ENCODE measurements at regions not wholly inside any gene's neighbourhood (a gene's known extent, or its start where the extent isn't known, plus 50 kb on each side); places are given as distances from the start of the nearest gene placed in this dataset.

DNA sequence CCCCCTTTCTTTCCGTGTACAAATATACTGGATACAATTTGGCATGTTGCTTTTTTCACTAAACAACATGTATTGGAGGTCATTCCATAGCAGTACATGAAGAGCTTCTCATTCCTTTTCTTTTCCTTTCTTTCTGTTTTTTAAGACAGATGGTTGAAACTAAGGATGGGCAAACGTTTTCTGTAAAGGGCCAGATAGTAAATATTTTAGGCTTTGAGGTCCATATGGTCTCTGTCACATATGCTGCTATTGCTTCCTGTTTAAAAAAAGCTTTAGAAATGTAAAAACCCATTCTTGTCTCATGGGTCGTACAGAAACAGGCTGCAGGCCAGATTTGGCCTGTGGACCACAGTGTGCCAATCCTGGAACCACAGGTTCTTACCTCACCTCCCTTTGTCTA is 160.1 kb downstream of the ACER2 start:
- Histone ChIP-seq H3K27ac (no peak overlapping the region), H3K4me3 (no peak overlapping the region), H3K9me3 (no peaks in the 10 kb centered on the region), H3K36me3 (no peaks in the 10 kb centered on the region), H3K27me3 (no peaks in the 10 kb centered on the region), H3K4me1 (no peaks in the 10 kb centered on the region)
- no peak for DNase-seq
- intact Hi-C loops (cut with DNase I; ENCODE audit: low total_unique reads) (no loop called here), in situ Hi-C loops (cut with MboI; ENCODE audit: low pct_ligation_motif_present in 1 of 4, low pct_unique_long_range_greater_than_20kb in 1 of 4, low sequenced_read_pairs in 3 of 4) (no loop called here)
- WGBS, 2 donors (ENCODE audit: low coverage in 1 of 2) = 27 to 47% methylated on average over 3 of the region's 3 CpGs
- TF ChIP-seq EP300 (IDR thresholded peaks at IDR 0.05; ENCODE audit: low read depth) (no peak), CTCF (IDR thresholded peaks at IDR 0.05) (no peak), POLR2A (IDR thresholded peaks at IDR 0.05) (no peak), POLR2AphosphoS5 (IDR thresholded peaks at IDR 0.05) (no peak)

GRCh38 chr9:19564396-19565061 is 155.7 kb downstream of the ACER2 start:
- H3K27me3 ChIP-seq = no peaks in the 10 kb centered on the region
- in situ Hi-C loops (cut with MboI; ENCODE audit: low pct_ligation_motif_present in 1 of 4, low pct_unique_long_range_greater_than_20kb in 1 of 4, low sequenced_read_pairs in 3 of 4) = no loop called here
- intact Hi-C loops (cut with DNase I; ENCODE audit: low total_unique reads) = no loop called here
- DNase-seq = no peak
- no peak overlapping the region for H3K27ac ChIP-seq
- H3K4me1 ChIP-seq = no peaks in the 10 kb centered on the region
- no peak overlapping the region for H3K4me3 ChIP-seq
- no peaks in the 10 kb centered on the region for H3K9me3 ChIP-seq
- no peaks in the 10 kb centered on the region for H3K36me3 ChIP-seq
- WGBS, 2 donors (ENCODE audit: low coverage in 1 of 2) = 71 to 74% methylated on average over 3 of the region's 3 CpGs
- no peak for TF ChIP-seq POLR2AphosphoS5 (IDR thresholded peaks at IDR 0.05)
- TF ChIP-seq EP300 (IDR thresholded peaks at IDR 0.05; ENCODE audit: low read depth) = no peak
- no peak for TF ChIP-seq POLR2A (IDR thresholded peaks at IDR 0.05)

DNA sequence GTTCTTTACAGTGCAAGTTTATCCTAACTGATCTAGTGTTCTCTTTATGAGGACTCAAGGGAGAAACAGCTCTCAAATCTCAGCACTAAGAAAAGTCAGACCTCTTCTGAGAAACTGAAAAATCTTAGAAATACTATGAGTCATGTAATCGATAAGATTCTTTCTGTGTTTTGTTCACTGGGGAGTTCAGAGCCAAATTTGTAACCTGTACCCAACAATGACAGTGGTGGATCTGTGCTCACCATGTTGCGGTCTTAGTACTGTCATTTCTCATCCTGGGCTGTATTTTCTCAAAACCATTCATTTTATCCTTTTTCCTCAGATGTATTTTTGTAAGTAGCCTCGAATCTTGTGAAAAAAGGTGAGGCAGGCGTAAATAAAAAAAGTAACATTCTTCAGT is 146.4 kb downstream of the ACER2 start:
- DNase-seq = no peak
- no peak overlapping the region for H3K27ac ChIP-seq
- no peak overlapping the region for H3K4me3 ChIP-seq
- no peaks in the 10 kb centered on the region for H3K27me3 ChIP-seq
- H3K4me1 ChIP-seq = no peaks in the 10 kb centered on the region
- no peaks in the 10 kb centered on the region for H3K36me3 ChIP-seq
- in situ Hi-C loops (cut with MboI; ENCODE audit: low pct_ligation_motif_present in 1 of 4, low pct_unique_long_range_greater_than_20kb in 1 of 4, low sequenced_read_pairs in 3 of 4) (no loop called here), intact Hi-C loops (cut with DNase I; ENCODE audit: low total_unique reads) (no loop called here)
- 56 to 65% methylated on average over 4 of the region's 4 CpGs for WGBS, 2 donors (ENCODE audit: low coverage in 1 of 2)
- no peaks in the 10 kb centered on the region for H3K9me3 ChIP-seq
- TF ChIP-seq POLR2AphosphoS5 (IDR thresholded peaks at IDR 0.05) = no peak
- TF ChIP-seq CTCF (IDR thresholded peaks at IDR 0.05) = no peak
- TF ChIP-seq EP300 (IDR thresholded peaks at IDR 0.05; ENCODE audit: low read depth) = no peak
- TF ChIP-seq POLR2A (IDR thresholded peaks at IDR 0.05) = no peak

- Histone ChIP-seq H3K4me3 (no peak overlapping the region), H3K9me3 (no peaks in the 10 kb centered on the region), H3K27ac (no peak overlapping the region), H3K27me3 (no peaks in the 10 kb centered on the region), H3K36me3 (no peaks in the 10 kb centered on the region), H3K4me1 (no peaks in the 10 kb centered on the region)
- no peak for DNase-seq
- WGBS, 2 donors (ENCODE audit: low coverage in 1 of 2) = 62 to 79% methylated on average over 2 to 4 of the region's 4 CpGs
- intact Hi-C loops (cut with DNase I; ENCODE audit: low total_unique reads) (no loop called here), in situ Hi-C loops (cut with MboI; ENCODE audit: low pct_ligation_motif_present in 1 of 4, low pct_unique_long_range_greater_than_20kb in 1 of 4, low sequenced_read_pairs in 3 of 4) (no loop called here)
- no peak for TF ChIP-seq CTCF (IDR thresholded peaks at IDR 0.05)
- no peak for TF ChIP-seq EP300 (IDR thresholded peaks at IDR 0.05; ENCODE audit: low read depth)
- no peak for TF ChIP-seq POLR2AphosphoS5 (IDR thresholded peaks at IDR 0.05)
- TF ChIP-seq POLR2A (IDR thresholded peaks at IDR 0.05) = no peak
Observed at GRCh38 chr9:19554529-19554928, 145.7 kb downstream of the ACER2 start.

DNA sequence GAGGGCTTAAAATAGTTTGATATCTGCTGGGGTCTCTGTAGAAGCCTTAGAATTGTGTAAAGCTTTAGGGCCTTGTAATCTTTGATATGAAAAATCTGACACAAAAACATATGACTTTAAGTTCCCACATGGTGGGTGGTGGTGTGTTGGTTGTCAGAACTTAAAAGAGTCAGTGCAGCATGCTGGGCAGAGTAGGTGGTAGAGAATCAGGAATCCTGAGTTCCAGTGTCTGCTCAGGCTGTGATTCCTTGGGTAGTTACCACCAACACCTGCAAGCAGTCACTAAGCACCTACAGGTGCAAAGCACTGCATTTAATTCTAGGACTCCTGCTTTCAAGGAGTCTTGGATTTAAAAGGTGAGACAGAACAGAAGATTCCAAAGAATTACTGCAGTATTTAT is 144.6 kb downstream of the ACER2 start:
- H3K27me3 ChIP-seq = no peaks in the 10 kb centered on the region
- H3K9me3 ChIP-seq = no peaks in the 10 kb centered on the region
- no peak for DNase-seq
- H3K4me3 ChIP-seq = no peak overlapping the region
- in situ Hi-C loops (cut with MboI; ENCODE audit: low pct_ligation_motif_present in 1 of 4, low pct_unique_long_range_greater_than_20kb in 1 of 4, low sequenced_read_pairs in 3 of 4) = no loop called here
- TF ChIP-seq POLR2AphosphoS5 (IDR thresholded peaks at IDR 0.05) = no peak
- no peak for TF ChIP-seq POLR2A (IDR thresholded peaks at IDR 0.05)
- TF ChIP-seq CTCF (IDR thresholded peaks at IDR 0.05) = no peak
- TF ChIP-seq EP300 (IDR thresholded peaks at IDR 0.05; ENCODE audit: low read depth) = no peak
- no peaks in the 10 kb centered on the region for H3K36me3 ChIP-seq
- no peak overlapping the region for H3K27ac ChIP-seq
- intact Hi-C loops (cut with DNase I; ENCODE audit: low total_unique reads) = no loop called here
- H3K4me1 ChIP-seq = no peaks in the 10 kb centered on the region
